ENCODE measurements at regions not wholly inside any gene's neighbourhood (a gene's known extent, or its start where the extent isn't known, plus 50 kb on each side); places are given as distances from the start of the nearest gene placed in this dataset.

DNA sequence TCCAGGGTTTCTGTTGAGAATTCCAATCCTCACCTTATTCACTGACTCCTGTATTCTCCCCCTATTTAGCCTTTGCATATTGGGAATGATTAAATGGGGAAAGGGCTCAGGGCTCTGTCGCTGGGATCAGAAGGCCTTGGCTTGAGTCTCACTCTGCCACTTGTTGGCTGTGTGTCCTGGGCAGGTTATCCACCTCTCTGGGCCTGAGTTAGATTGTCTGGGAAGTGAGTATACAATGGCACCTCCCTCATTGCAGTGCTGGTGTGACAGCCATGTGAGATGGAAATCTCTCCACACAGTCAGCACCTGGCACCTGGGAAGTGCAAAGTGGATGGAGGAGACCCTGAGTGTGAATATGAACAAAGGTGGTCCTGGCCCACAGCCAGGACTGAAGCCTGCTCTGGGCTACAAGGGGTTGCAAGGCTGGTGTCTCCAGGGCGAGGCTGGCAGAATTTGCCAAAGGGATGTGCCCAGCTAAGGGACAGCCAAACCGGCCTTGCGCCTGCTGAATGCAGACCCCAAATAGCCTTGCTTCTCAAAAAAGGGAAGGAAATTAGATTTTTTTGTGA lies 200.0 kb upstream of the PMEPA1 start:
- H3K4me3 ChIP-seq (ENCODE audit: low read length), result no peak overlapping the region
- H3K27me3 ChIP-seq (ENCODE audit: control insufficient read depth, insufficient read depth, low read length), result no peaks in the 10 kb centered on the region
- no peak overlapping the region for H3K27ac ChIP-seq (ENCODE audit: low read length)
- H3K4me1 ChIP-seq (ENCODE audit: control insufficient read depth, low read depth, low read length), result no peaks in the 10 kb centered on the region
- no peak overlapping the region for H3K9ac ChIP-seq (ENCODE audit: low read length)
- no peaks in the 10 kb centered on the region for H3K36me3 ChIP-seq (ENCODE audit: control insufficient read depth, low read depth, low read length)
- no peaks in the 10 kb centered on the region for H3K9me3 ChIP-seq (ENCODE audit: control insufficient read depth, low read depth, low read length)

DNA sequence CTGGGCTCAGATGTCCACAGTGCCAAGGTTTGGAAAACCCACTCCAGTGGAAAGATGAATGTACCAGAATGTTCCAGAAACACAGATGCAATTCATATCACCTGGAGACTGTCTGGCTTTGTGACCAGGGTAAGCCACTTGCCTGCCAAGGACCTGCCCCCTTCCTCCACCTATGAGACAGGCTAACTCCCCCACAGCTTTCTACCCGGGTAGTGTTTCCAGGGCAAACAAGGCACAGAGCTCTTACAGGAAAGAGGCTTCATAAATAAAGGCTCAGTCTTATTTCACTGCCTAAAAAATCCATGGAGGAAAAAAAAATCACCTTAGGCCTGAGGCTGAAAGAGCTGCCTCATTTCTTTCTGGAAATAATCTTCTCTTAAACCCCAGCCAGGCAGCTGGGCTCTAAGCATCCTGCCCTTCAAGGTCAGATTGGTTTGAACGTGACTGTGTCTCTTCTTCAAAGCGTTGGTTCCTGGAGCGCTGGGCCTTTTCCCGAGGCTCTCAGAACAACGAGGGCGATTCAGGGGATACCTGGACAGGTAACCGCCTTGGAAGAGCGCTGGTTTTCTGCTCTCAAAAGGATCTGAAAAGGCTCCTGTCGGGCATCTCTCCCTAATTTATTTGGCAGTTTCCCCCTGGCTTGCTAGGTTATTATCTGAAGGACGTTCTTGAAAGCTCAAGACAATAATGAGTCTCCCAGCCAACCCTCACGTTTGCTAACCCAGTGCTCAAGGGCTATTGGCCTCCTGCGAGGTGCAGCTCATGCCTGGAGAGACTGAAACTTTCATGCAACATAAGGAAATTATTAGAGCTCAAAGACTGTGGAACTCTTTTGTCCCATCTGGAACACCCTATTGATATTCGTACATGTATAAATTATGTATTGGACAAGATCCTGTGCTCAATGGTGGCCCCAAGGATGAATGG lies 199.2 kb upstream of the PMEPA1 start:
- no peak overlapping the region for H3K9ac ChIP-seq (ENCODE audit: low read length)
- H3K4me3 ChIP-seq (ENCODE audit: low read length), result no peak overlapping the region
- no peak overlapping the region for H3K27ac ChIP-seq (ENCODE audit: low read length)
- no peaks in the 10 kb centered on the region for H3K27me3 ChIP-seq (ENCODE audit: control insufficient read depth, insufficient read depth, low read length)
- H3K4me1 ChIP-seq (ENCODE audit: control insufficient read depth, low read depth, low read length), result no peaks in the 10 kb centered on the region
- no peaks in the 10 kb centered on the region for H3K9me3 ChIP-seq (ENCODE audit: control insufficient read depth, low read depth, low read length)
- H3K36me3 ChIP-seq (ENCODE audit: control insufficient read depth, low read depth, low read length), result no peaks in the 10 kb centered on the region

DNA sequence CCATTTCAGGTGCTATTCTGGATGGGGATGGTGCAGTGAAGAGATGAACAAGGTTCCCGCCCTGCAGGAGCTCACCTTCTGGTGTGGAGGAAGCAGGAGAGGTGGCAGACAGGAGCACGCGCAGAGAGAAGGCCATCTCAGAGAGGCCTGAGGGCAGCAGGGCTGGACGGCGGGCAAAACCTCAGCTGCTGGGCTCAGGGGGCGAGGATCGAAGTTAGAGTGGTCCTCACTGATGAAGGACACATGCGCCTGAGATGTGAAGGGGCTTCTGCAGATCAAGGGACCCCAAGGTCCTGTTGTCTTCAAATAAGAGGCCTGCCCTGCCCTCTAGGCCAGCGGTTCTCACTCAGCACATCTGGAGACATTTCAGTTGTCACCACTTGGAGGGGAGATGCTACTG lies 198.4 kb upstream of the PMEPA1 start:
- Histone ChIP-seq H3K9ac (ENCODE audit: low read length) (no peak overlapping the region), H3K27ac (ENCODE audit: low read length) (no peak overlapping the region), H3K27me3 (ENCODE audit: control insufficient read depth, insufficient read depth, low read length) (no peaks in the 10 kb centered on the region), H3K4me3 (ENCODE audit: low read length) (no peak overlapping the region), H3K36me3 (ENCODE audit: control insufficient read depth, low read depth, low read length) (no peaks in the 10 kb centered on the region), H3K9me3 (ENCODE audit: control insufficient read depth, low read depth, low read length) (no peaks in the 10 kb centered on the region), H3K4me1 (ENCODE audit: control insufficient read depth, low read depth, low read length) (no peaks in the 10 kb centered on the region)

DNA sequence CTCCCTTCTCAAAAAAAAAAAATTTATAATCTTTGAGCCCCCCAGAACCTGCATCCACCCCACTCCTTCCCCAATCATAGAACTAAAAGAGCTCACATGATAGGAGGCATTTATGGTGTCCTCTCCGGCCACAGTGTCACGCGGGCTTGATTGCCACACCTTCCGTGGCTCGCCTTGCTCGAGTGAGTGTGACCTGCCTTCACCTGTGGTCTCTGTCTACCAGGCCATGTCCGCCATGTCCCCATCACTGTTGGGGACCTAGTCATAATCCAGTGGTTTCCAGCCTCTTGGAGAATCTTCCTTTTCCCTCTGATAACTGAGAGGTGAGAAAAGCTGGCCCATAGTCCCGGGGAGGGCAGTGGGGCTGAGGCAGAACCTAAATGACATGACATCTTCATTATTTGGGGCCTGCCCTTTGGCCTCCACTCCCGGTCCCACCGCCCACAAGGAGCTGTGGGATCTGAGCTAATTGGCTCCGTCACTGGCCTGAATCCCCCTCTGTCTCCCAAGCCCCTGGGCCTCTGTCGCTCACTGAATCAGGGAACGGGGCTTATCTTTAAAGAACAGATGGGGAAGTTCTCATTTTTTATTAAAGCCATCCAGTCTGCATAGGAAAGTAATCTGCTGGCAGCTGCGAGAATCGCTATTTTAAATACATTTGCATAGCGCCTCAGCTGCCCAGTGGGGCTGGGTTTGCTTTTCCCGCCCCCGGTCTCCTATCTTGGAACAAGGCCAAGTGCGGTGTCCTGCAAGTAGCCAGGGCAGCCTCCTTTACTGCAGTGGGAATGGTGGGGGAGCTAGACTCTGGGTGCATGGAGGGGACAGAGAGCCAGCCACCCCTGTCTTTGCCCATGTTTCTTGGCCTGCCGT lies 197.6 kb upstream of the PMEPA1 start:
- no peaks in the 10 kb centered on the region for H3K27me3 ChIP-seq (ENCODE audit: control insufficient read depth, insufficient read depth, low read length)
- H3K36me3 ChIP-seq (ENCODE audit: control insufficient read depth, low read depth, low read length), result no peaks in the 10 kb centered on the region
- H3K4me1 ChIP-seq (ENCODE audit: control insufficient read depth, low read depth, low read length), result no peaks in the 10 kb centered on the region
- H3K4me3 ChIP-seq (ENCODE audit: low read length), result no peak overlapping the region
- H3K27ac ChIP-seq (ENCODE audit: low read length), result no peak overlapping the region
- H3K9me3 ChIP-seq (ENCODE audit: control insufficient read depth, low read depth, low read length), result no peaks in the 10 kb centered on the region
- H3K9ac ChIP-seq (ENCODE audit: low read length), result no peak overlapping the region

DNA sequence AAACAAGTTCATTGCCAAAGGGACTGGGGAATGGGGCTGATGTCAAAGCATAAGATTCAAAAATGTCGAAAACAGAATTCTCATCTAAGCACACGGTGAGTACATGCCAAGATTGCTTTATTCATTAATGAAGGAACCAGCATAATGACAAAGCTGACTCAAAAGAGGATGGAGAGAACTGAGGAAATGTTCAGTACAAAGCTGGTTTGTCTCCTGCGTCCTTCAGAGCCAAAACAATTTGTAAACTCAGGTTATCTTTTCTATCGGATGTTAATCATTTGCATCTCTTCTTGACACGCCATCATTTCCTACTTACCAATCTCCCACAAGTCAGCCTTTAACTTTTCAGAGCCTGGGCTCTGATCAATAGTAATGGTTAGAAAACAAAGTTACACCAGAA lies 195.6 kb upstream of the PMEPA1 start:
- H3K27ac ChIP-seq (ENCODE audit: low read length), result no peak overlapping the region
- no peaks in the 10 kb centered on the region for H3K36me3 ChIP-seq (ENCODE audit: control insufficient read depth, low read depth, low read length)
- H3K27me3 ChIP-seq (ENCODE audit: control insufficient read depth, insufficient read depth, low read length), result no peaks in the 10 kb centered on the region
- no peaks in the 10 kb centered on the region for H3K4me1 ChIP-seq (ENCODE audit: control insufficient read depth, low read depth, low read length)
- H3K9ac ChIP-seq (ENCODE audit: low read length), result no peak overlapping the region
- no peaks in the 10 kb centered on the region for H3K9me3 ChIP-seq (ENCODE audit: control insufficient read depth, low read depth, low read length)
- no peak overlapping the region for H3K4me3 ChIP-seq (ENCODE audit: low read length)

DNA sequence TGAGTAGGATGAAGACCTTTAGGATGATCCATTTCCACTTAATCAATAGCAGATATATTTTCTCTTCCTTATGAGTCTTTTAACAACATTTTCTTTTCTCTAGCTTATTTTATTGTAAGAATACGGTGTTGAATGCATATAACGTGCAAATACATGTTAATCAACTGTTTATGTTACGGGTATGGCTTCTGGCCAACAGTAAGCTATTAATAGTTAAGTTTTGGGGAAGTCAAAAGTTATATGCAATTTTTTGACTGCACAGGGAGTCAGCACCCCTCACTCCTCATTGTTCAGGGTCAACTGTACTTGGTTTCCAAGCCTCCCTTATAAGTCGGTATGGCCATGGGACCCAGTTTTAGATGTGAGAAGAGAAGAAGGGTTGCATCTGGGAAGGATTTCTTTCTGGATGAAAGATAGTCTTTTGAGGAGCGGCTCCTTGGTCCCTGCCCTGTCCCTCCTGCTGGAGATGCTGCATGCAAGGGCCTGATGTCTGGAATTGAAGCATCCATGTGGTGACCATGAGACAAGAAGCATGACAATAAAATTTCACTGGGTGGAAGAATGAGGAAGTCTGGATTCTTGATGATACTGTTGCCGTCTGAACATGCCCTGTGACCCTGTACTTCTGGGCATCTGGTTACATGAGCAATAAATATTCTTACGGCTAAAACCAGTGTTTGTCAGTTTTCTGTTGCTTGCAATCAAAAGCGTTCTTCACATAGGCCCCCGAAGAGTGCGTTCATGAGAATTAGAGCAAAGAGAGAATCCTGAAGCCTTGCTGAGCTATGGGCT lies 194.7 kb upstream of the PMEPA1 start:
- H3K4me1 ChIP-seq (ENCODE audit: control insufficient read depth, low read depth, low read length), result no peaks in the 10 kb centered on the region
- H3K27me3 ChIP-seq (ENCODE audit: control insufficient read depth, insufficient read depth, low read length), result no peaks in the 10 kb centered on the region
- H3K27ac ChIP-seq (ENCODE audit: low read length), result no peak overlapping the region
- H3K9me3 ChIP-seq (ENCODE audit: control insufficient read depth, low read depth, low read length), result no peaks in the 10 kb centered on the region
- no peak overlapping the region for H3K9ac ChIP-seq (ENCODE audit: low read length)
- H3K4me3 ChIP-seq (ENCODE audit: low read length), result no peak overlapping the region
- H3K36me3 ChIP-seq (ENCODE audit: control insufficient read depth, low read depth, low read length), result no peaks in the 10 kb centered on the region

DNA sequence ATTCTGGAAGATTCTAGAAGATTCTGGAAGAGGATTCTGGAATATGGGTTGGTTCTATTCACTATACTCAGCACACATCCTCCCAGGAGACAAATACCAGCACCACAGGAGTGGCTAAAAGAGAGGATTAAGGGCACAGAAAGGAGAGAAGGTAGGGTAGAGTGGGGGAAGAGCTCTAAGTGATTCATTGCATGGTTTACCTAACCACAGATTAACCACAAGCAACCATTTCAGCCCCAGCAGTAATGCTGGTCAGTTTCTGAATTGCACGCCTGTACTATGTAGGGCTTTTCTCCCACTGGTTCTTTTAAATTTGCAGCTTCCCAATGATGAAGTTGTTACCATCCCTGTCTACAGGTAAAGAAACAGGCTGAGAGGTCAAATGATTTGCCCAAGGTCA lies 192.7 kb upstream of the PMEPA1 start:
- no peaks in the 10 kb centered on the region for H3K36me3 ChIP-seq (ENCODE audit: control insufficient read depth, low read depth, low read length)
- H3K4me3 ChIP-seq (ENCODE audit: low read length), result no peak overlapping the region
- H3K27me3 ChIP-seq (ENCODE audit: control insufficient read depth, insufficient read depth, low read length), result no peaks in the 10 kb centered on the region
- no peaks in the 10 kb centered on the region for H3K4me1 ChIP-seq (ENCODE audit: control insufficient read depth, low read depth, low read length)
- H3K9me3 ChIP-seq (ENCODE audit: control insufficient read depth, low read depth, low read length), result no peaks in the 10 kb centered on the region
- H3K27ac ChIP-seq (ENCODE audit: low read length), result no peak overlapping the region
- no peak overlapping the region for H3K9ac ChIP-seq (ENCODE audit: low read length)

DNA sequence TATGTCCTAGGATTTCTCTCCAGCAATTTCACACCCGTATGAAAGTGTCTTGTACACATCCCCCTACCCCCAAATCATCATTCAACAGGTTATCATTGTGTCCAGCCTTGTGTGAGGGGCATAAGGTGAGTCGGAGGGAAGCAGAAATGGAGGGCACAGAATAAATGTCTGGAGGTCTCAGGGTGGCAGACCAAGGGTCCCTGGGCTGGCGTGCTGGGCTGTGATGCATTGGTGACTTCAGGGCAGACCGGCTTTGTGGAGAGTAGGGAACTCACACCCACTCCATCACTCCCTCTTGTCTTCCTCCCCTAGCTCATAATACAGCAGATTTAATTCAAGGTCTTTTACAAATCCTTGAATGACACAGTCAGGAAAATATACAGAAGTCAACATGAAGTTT lies 191.7 kb upstream of the PMEPA1 start:
- Histone ChIP-seq H3K27me3 (ENCODE audit: control insufficient read depth, insufficient read depth, low read length) (no peaks in the 10 kb centered on the region), H3K27ac (ENCODE audit: low read length) (no peak overlapping the region)

DNA sequence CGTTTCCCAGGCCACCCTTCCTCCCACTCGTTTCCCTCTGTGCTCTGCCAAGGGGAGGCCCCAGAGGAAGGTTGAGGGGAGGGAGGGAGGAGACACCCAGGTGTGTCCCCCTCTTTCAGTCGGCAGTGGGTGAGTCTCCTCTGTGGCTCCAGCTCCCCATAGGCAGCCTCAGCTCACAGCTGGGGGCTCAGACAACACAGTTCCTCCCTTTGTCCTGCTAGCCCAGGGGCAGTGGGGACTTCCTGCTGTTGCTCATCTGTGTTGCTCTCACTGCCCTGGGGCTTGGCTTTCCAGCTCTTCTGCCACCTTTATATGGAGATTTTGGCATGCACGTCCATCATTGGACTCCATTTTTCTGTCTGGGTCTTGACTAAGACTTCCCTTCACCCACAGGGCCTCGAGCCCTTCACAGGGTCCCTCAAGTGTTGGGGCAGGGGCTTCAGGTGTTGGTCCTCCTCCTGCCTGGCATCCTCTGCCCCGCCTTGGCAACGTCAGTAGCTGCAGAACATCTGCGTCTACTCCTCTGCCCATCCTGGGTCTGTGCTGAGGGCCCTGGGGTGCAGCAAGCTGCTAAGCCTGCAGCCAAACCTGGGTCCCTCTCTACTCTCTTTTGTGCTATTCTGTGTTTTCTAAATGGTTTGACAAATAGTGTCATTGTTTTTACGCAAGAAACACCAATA lies 190.6 kb upstream of the PMEPA1 start:
- Histone ChIP-seq H3K36me3 (ENCODE audit: control insufficient read depth, low read depth, low read length) (no peaks in the 10 kb centered on the region), H3K4me3 (ENCODE audit: low read length) (no peak overlapping the region), H3K27me3 (ENCODE audit: control insufficient read depth, insufficient read depth, low read length) (no peaks in the 10 kb centered on the region), H3K9me3 (ENCODE audit: control insufficient read depth, low read depth, low read length) (no peaks in the 10 kb centered on the region), H3K4me1 (ENCODE audit: control insufficient read depth, low read depth, low read length) (no peaks in the 10 kb centered on the region), H3K9ac (ENCODE audit: low read length) (no peak overlapping the region), H3K27ac (ENCODE audit: low read length) (no peak overlapping the region)

More for the DNA sequence above, 191.7 kb upstream of the PMEPA1 start:
- no peaks in the 10 kb centered on the region for H3K9me3 ChIP-seq (ENCODE audit: control insufficient read depth, low read depth, low read length)
- no peaks in the 10 kb centered on the region for H3K4me1 ChIP-seq (ENCODE audit: control insufficient read depth, low read depth, low read length)
- H3K9ac ChIP-seq (ENCODE audit: low read length), result no peak overlapping the region
- H3K4me3 ChIP-seq (ENCODE audit: low read length), result no peak overlapping the region
- no peaks in the 10 kb centered on the region for H3K36me3 ChIP-seq (ENCODE audit: control insufficient read depth, low read depth, low read length)

DNA sequence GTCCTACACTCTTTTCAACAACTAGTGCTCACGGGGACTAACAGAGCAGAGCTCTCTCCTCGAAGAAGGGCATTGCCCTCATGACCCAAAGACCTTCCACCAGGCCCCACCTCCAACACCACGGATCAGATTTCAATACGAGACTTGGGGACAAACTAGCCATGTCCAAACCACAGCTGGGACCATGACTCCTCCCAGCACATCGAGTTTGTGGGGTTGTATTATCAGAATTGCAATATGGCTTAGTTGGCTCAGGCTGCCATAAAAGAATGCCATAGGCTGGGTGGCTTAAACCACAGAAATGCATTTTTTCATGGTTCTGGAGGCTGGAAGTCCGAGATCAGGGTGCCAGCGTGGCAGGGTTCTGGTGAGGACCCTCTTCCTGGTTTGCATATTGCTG lies 189.7 kb upstream of the PMEPA1 start:
- Histone ChIP-seq H3K9ac (ENCODE audit: low read length) (no peak overlapping the region), H3K36me3 (ENCODE audit: control insufficient read depth, low read depth, low read length) (no peaks in the 10 kb centered on the region), H3K27me3 (ENCODE audit: control insufficient read depth, insufficient read depth, low read length) (no peaks in the 10 kb centered on the region), H3K4me1 (ENCODE audit: control insufficient read depth, low read depth, low read length) (no peaks in the 10 kb centered on the region), H3K4me3 (ENCODE audit: low read length) (no peak overlapping the region), H3K27ac (ENCODE audit: low read length) (no peak overlapping the region), H3K9me3 (ENCODE audit: control insufficient read depth, low read depth, low read length) (no peaks in the 10 kb centered on the region)
